GM19455 (cell line): ENCODE measurements at regions not wholly inside any gene's neighbourhood (a gene's known extent, or its start where the extent isn't known, plus 50 kb on each side); places are given as distances from the start of the nearest gene placed in this dataset.
A peak's percentile ranks its signal among the peaks of the same experiment; 100 is the strongest.
"Not testable (repeated sequence)": the region's sequence is repeated elsewhere in the genome, so short reads cannot be mapped to it uniquely, and the experiment has no call there.

Source experiments
- ATAC-seq: cut with Tn5 transposase; IDR thresholded peaks from one replicate; pipeline ENCODE4 v1.9.1; 2021; ENCODE audit not compliant: unreplicated experiment

DNA sequence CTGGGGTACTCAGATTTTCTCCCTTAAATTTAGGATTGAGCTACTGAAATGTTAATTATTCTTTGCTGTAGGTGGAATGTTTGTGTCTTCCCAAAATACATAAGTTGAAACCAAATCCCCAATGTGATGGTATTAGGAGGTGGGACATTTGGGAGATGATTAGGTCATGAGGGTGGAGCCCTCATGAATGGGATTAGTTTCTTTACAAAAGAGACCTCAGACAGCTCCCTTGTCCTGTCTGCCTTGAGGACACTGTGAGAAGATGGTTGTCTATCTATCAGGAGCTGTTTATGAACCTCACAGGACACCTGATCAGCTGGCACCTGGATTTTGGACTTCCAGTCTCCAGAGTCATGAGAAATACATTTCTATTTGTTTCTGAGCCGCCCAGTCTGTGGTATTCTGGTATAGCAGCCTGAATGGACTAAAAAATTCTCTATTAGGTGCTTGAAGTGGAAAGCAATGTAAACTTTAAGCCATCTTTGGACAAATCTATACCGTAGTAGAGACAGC, 99.2 kb upstream of the UXS1 start:
- no peak for ATAC-seq

GRCh38 chr2:106292627-106293026, 98.5 kb upstream of the UXS1 start:
- no peak for ATAC-seq

- no peak for ATAC-seq
Observed at GRCh38 chr2:106288873-106289272, 94.8 kb upstream of the UXS1 start.

GRCh38 chr2:106285237-106285829, 91.2 kb upstream of the UXS1 start:
- no peak for ATAC-seq

DNA sequence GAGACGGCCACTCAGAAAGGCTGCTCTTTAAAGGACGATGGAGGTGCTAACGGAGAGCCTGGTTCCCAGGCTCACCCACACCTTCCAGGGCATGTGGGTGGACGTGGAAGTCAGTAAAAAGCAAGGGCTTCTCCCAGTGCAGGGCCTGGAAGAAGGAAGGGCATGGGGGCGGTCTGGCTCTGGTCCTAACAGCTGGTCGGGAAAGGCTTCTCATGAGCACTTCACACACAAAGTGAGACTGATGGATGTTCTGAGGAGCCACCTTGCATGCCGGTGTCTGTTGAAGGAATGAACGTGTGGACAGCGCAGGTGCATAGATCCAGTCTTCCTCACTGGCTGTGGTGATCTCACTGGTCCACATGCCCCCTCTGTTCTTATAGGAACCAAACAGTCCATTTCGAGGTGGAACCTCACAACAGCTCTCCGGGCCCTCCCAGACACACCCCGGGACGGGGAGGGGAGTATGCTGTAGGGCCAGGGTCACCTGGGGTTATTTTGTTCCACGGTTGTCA, 90.6 kb upstream of the UXS1 start:
- no peak for ATAC-seq

- no peak for ATAC-seq
Observed at GRCh38 chr2:106284255-106284654, 90.2 kb upstream of the UXS1 start.

DNA sequence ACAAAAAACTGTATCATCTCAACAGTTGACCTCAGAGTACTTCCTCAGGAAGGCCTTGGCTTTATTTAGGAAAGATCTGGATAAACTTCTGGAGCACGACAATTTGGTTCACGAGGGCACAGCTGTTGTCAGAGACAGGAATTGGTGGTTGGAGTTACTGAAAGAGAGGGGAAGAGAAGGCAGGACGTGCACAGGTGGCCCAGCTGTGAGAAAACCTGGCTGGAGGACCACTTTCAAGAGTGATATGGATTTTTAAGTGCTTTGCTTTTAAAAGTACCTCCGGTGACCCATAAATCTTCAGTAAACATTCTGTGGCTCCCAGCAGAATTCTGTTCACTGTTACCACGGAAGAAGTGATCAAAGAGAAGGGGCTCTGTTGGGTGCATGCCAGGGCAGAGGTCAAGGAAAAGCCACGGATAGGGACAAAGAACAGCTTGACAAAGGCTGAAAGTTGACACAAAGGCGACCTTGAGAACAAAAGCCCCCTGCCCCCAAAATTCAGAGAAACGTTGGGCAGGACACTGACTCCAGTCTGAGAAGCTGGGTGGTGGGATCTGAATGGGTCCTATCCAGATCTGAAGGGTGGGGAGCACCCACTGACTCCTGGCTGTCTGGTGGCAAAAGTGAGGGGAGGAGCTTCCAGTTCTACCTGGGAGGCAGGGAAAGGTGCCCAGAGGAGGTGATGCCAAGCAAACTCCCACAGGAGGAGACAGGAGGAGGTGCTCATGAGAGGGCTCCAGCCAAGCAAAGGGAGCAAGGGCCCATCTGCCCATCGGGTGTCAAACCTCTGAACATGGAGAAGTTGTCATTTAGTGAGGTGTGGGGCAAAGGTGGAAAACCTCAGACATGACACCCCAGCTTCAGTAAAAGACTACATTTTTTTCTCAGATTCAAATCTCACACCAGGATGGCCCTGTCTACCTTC, 89.4 kb upstream of the UXS1 start:
- ATAC-seq, result not testable (repeated sequence)

GRCh38 chr2:106282462-106283170, 88.5 kb upstream of the UXS1 start:
- no peak for ATAC-seq

DNA sequence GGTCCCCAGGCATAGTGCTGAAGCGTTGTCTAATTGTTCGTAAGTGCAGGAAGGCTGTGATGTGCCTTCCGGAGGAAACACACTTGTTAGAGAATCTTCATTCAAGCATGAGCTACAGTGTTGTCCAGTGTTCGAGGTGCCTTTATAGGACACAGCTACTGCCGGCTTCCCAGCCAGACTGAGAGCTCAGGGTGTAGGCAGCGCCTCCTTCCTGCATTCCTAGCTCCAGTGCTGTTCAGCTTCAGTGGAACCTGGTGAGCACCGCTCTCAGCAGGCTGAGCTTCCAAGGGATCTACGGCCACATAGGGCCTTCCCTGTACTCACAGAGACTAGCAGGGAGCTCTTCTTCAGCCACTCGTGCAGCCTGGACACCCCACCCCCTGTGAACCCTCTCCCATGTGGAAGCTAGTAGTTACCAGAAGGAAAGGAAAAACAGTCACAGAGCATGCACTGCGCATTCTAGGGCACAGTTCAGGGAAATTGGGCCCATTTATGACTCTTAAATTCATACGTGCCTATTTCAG, 87.9 kb upstream of the UXS1 start:
- ATAC-seq, result not testable (repeated sequence)

GRCh38 chr2:106280722-106281446, 86.8 kb upstream of the UXS1 start:
- no peak for ATAC-seq

DNA sequence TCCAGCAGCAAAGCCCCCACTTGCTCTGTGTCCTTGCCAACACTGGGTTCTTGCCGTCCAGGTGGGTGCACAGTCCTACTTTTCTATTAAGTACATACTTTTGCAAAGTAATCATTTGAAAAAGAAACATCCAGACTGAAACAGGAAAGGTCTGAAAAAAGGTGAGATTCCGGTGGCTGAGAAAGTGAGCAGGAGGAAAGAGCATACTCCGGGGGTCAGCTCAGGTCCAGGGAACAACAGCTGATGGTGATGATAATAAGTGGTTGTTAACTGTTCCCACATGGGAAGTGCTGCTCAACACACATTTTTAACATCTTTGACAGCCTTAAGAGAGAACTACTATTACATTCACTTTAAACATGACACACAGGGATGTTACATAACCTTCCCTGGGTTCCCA, 86.1 kb upstream of the UXS1 start:
- ATAC-seq, result no peak

DNA sequence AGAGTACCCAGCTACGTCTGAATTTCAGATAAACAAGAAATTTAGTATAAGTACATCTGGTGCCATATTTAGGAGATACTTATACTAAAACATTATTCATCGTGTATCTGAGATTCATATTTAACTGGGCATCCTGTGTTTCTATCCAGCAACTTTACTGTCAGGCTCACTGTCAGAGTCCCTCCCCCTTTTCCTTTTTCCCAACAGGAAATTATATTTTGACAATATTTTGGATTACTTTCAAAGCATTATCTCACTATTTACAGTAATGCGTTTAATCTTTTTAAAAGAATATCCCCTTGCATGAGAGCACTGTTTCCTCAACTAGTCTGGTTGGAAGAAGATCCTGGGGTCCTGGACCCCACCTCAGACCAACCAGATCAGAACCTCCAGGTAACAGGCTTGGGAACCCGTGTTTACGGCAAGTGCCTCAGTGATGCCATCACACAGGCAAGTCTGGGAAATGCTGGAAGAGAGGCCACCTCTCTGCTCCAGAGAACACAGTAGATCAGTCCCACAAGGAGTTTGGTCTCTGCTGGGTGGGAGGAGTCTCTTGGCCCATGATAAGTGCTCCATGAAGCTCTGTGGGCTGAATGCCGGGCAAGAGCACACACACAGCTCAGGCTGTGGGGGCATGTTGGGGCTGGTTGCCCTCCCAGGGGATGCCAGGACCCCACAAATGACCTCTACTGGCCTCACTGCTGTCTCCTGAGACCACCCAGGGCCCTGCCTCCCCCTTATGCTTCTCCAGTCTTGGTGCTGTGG, 84.2 kb upstream of the UXS1 start:
- no peak for ATAC-seq

DNA sequence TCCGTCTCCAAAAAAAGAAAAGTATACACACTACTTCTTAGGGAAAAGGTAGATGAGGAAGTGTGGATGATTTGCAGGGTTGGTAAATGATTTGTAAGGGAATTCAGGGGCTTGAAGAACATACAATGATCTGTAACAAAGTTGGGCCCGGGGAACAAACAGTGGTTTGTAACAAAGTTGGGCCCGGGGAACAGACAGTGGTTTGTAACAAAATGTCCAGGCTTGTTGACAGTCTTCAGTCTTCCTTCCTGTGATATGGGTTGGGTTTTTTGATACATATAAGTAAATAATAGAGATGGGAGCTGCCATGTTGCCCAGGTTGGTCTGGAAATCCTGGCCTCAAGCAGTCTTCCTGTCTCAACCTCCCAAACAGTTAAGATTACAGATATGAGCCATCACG, 83.3 kb upstream of the UXS1 start:
- ATAC-seq, result no peak

GRCh38 chr2:106275971-106276370, 81.9 kb upstream of the UXS1 start:
- ATAC-seq, result no peak

GRCh38 chr2:106274668-106275067, 80.6 kb upstream of the UXS1 start:
- ATAC-seq, result no peak

DNA sequence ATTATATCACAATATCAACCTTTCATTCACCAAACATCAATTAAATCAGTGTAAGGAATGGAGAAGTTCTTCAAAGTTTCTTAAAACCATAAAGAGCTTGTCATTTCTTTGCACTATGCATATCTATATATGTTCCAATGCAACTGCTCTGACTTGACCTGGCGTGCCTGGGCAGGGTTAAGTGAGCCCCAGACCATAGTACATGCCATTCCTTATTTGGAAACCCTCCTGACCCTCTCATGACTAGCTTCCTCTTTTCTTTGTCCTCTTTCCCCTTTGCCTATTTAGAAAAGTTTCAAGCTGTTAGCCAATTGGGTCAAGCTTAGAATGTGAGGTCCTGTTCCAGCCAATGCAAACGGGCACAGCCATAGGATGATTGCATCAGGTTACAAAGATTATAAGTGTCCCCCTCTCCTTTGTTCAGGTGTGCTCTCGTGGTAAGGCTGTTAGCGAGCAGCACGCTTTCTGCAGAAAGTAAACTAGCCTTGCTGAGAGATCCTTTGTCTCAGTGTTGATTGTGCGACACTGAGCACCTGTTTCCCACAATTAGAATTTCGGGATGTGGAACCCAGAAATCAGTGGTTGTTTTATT, 78.2 kb upstream of the UXS1 start:
- no peak for ATAC-seq

DNA sequence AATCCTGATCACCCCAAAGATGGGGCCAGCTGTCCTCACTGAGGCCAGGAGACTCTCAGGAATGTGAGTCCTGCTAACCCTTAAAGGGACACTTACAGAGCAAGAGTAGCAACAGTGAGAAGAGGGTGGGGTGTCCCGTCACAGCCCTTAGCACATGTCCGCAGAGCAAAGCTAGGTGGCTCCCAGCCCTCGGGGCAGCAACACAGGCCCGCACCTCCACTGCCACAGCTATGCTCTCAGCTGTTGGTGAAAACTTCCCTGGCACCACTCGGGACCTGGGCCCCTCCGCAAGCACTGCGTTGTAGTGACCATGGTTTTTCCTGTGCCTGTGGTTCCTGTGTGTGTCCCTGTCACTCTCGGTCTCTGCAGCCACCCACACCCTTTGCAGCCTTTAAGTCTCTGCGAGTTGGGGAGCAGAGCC, 76.4 kb upstream of the UXS1 start:
- ATAC-seq, result no peak

- ATAC-seq, result peak; percentile 73
Observed at GRCh38 chr2:106269591-106270291, 75.6 kb upstream of the UXS1 start.

- ATAC-seq, result no peak
Observed at GRCh38 chr2:106267997-106268396, 73.9 kb upstream of the UXS1 start.
